OCI-M1 (cell line): ENCODE measurements at regions not wholly inside any gene's neighbourhood (a gene's known extent, or its start where the extent isn't known, plus 50 kb on each side); places are given as distances from the start of the nearest gene placed in this dataset.

Source experiments
- DNase-seq: peaks from one replicate; lab custom pipeline; 2025; lab: John Stamatoyannopoulos, UW

GRCh38 chr14:95442016-95442632, 74.3 kb downstream of the SYNE3 start:
- no peak for DNase-seq

- DNase-seq = no peak
Measured at GRCh38 chr14:95440951-95441350, 75.5 kb downstream of the SYNE3 start.

- DNase-seq = no peak
Measured at GRCh38 chr14:95440496-95440895, 76.0 kb downstream of the SYNE3 start.

DNA sequence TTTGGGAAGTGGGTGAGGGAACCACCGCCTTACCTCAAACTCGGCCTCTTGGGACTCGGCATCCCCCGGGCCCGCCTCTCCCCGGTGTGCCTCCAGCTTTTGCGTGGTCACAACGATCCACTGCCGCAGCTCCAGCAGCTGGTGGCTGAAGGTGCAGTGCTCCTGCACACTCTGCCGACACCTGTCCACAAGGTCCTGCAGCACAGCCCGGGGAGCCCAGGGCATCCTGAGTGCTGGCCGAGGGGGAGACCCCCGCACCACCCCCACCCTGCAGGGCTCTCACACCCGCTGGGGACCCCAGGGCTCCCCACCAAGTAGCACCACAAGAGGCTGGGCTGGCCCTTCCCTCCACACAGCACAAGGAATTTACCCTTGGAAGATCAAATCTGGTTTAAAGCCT, 76.6 kb downstream of the SYNE3 start:
- DNase-seq = no peak

GRCh38 chr14:95437715-95438114, 78.7 kb downstream of the SYNE3 start:
- DNase-seq = no peak

GRCh38 chr14:95436354-95436753, 80.1 kb downstream of the SYNE3 start:
- DNase-seq = no peak

DNA sequence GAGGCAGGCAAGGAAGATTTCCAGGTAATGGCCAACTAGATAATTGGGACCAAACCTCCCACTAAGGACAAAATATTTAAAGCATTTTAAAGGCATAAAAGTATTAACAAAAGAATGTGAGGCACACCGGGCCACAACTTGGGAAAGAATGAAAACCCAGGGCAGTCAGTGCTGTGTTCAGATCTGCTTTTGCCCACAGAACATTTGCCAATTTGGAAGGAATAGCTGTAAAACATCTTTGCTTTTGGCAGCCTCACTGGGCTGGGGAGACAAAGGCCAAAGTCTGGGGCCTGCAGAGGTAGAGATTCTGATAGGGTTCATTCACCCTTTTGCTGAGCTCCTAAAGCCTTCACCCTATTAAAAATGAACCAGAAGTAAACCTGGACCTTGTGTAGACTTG, 82.3 kb downstream of the SYNE3 start:
- no peak for DNase-seq

DNA sequence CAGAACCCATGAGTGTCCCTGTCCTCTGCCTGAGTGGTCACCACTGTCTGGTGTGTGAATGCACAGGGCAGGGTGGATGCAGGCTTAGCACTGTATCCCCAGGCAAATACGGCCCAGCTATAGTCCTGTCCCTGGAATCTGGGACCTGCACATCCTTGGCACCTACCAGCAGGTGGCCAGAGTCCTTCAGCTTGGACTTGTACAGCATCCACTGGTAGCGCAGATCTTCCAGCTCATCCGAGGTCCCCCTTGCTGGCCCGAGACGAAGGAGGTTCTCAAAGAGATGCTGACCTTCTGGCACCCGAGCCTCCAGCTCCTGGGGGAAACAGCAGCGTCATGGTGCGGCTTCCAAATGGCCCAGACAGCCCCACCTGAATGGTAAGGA, 83.4 kb downstream of the SYNE3 start:
- DNase-seq = no peak

DNA sequence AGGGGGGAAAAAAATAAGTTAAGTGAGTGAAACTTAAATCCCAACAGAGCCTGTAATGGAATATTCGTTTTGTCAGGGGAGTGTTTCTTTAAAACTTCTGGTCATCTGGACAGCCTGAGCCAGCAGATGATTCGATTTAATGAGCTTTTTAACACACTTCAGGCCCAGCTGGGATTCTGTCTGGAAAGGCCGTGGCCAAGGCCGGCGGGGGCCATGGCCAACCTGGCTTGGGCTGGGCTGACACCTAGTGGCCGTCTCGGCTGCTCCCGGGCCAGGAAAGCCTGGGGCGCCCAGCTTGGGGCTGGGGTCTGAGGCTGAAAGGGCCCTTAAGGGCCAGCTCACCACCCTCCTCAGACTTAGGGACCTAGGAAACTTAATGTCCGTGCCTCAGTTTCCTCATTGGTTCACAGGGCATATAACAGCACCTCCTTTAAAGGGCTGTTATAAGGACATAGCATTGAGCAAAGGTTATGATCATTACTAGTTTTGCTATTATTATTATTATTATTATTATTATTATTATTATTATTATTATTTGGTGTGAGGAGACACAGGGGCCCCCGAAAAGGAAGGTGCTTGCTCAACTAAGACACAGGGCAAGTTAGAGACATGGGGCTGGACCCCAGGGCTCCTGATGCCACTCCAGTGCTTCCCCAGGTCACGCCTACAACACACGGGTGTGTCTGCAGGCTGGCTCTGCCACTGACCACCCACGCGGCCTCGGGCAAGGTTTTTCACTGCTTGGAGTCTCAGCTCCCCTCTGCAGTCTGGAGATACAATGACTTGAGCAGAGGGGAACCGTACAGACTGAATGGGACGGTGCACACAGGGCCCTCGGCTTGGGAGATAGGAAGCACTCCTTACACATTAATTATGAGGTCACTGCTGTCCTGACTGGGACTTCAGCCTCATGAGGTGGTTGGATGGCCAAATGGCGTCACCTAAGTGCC, 84.0 kb downstream of the SYNE3 start:
- DNase-seq = peak; percentile 7

DNA sequence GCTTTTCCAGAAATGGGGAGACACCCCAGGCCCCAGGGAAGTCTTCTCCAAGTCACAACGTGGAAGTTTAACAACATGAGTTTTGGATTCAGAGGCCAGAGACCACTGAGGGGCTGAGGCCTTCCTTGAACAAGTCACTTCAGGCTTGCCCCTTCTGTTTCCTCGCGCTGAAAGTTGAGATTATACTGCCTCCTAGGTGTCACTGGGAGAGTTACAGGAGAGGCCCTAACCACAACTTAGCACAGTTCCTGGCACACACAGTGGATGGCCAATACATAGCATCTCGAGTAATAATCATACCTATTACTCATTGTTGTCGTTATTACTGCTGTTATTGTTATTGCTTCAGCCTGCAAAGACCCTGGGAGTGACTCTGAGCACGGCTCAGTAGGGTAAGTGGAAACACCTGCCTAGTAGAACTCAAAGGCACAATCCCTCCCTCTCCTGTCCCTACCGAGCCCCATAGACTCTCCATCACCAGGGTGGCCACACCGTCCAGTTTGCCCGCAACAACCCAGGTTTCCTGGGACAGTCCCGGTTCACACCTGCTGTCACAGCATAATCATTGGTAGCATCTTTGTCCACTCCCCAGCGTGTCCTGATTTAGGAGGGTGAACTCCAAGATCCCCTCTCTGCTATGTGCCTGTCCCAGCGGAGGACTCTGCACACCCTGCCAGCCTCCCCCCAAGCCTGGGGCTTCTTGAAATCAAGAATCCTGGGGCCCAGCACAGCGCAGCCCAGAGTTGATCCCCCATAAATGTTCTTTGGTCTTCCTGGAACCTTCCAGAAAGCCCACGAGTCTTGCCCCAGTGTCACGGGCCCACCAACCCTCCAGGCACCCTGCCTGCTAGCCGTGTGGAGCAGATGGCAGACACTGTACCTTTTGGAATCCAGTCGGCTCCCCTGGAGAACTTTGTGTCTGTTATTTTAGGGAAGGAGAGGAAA, 85.0 kb downstream of the SYNE3 start:
- peak; percentile 29 for DNase-seq

DNA sequence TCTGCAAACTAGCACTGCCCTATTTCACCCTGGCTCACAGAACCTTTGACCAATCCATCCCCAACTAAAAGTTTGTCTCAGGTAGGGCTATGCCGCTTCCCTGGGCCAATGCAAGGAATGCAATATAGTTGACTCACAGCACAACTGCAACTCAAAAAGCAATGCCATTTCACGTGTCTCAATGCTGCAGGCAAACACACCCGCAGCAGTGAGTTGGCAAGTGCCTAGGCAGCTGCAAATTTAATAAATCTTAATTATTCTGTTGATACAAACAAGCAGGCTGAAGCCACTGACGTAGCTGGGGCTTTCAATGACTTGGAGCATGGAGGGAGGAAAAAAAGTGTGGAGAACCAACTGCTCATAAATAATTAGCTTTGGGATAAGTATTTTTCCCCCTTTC, 87.9 kb downstream of the SYNE3 start:
- no peak for DNase-seq

GRCh38 chr14:95426116-95426475, 90.4 kb downstream of the SYNE3 start:
- DNase-seq = no peak

DNA sequence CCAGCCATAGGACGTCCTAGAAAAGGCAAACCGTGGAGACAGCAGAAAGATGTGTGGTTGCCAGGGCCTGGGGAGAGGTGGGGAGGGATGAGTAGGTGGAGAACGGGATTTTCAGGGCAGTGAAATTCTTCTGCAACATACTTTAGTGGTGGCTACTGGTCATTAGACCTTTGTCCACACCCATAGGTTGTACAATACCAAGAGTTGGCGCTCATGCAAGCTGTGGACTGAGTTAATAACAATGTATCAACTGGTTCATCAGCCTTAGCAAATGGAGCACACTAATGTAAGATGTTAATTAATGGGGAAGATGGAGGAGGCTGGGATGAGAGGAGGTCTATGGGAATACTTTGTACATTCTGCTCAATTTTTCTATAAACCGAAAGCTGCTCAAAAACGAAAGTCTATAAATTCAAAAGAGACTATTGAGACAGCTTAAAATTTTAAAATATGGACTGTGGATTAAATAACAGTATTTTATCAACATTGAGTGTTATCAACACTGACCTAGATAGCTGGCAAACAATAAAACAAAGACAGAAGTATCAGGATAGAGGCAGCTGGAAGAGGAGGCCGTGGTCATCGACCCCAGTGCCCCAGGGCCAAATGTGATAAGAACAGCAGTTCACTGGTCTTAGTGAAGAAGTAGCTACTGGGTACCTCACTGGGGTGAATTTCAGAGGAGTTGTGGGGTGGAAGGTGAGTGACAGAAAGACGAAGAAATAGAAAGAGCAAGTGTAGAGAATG, 90.9 kb downstream of the SYNE3 start:
- DNase-seq = peak; percentile 3

DNA sequence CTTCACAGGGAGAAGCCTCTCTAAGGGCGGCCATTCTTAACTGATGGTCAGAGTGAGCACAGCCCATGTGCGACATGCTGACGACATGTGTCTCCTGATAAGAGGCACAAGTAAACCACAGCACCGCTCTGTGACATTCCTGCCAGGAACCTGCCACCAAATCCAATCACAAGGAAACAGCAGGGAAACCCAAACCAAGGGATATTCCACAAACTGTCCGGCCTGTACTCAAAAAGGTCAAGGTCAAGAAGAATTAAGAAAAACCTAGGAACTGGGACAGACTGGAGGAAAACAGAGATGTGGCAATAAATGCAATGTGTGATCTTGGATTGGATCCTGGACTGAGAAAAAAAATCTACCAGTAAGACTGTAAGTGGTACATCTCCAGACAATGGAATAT, 91.9 kb downstream of the SYNE3 start:
- peak; percentile 75 for DNase-seq

GRCh38 chr14:95421741-95422140, 94.7 kb downstream of the SYNE3 start:
- DNase-seq = no peak

- no peak for DNase-seq
Measured at GRCh38 chr14:95420060-95420459, 96.4 kb downstream of the SYNE3 start.

GRCh38 chr14:95419569-95419968, 96.9 kb downstream of the SYNE3 start:
- no peak for DNase-seq

- DNase-seq = no peak
Measured at GRCh38 chr14:95418858-95419257, 97.6 kb downstream of the SYNE3 start.

DNA sequence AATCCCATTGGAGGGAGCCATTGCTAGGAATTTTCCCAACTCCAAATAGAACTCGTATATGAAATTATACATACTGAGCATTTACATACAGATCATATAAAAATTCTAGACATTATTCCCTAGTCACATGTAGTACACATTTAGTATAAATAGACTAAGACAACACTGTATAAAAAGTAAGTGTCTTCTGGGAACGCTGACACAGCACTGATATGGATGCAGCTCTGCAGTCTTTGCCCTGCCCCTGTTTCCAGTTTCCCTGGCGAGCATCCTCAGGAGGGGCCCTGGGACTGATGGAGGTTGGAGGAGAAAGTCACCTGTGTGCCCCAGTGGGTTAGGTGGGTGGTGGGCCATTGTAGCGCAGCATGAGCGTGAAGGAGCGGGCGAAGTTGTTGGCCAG, 97.8 kb upstream of the CLMN start:
- no peak for DNase-seq

DNA sequence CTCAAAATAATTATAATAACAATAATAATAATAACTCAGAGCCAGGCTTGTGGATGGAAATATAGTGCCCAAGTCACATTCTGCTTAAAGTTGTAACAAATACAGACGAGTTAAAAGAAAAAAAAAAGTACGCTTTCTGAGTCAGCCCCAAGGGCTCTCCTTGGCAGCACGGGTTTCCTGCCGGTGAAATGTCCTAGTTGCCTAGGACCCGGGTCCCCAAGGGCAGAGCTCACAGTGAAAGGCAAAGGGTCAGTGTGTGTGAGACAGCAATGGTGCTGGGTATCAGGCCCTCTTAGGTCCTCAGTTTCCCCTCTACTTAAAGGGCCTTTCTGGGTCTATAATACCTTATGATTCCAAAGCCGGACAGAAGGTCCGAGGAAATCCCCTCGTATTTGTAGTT, 96.3 kb upstream of the CLMN start:
- no peak for DNase-seq

DNA sequence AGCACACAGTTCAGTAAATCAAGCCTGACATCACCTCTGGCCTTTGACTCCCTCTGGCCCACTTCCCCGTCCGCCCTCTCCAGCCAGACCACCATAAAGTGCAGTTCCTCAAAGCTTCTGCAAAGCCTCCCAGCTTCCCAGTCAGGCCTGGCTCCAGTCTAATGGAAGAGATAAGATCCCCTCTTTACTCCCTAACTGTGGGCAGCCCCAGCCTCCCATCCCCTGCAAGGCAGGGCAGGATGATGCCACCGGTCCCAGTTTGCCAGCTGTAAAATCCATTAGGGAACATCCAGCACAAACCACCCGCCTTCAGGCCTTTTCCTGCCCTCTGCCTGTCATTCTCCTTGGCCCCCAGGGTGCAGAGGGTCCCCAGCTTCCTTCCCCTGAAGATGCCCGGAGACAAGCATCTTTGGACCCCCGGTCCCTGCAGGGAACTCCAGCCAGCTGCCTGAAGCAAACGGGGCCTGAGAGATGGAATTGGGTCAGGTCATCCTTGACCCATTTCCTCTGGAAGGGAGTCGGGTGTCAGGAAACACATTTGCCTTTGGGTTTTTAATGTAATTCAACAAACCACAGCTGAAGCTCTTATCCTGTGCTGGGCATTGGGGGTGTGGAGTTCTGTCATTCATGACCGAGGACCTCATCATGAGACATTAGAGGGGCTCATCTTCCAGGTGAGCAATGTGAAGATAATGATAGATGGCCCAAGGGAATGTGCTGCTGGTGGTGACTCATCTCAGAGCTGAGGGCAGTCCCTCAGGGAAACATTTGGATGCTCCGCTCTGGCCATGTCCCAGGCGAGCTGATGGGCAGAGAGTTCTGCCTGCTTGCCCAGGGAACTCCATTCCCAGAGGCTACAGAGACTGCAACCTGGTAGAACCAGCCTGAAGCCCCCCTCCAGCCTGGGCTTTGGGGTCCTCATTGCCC, 93.8 kb upstream of the CLMN start:
- no peak for DNase-seq
